ENCODE measurements at regions not wholly inside any gene's neighbourhood (a gene's known extent, or its start where the extent isn't known, plus 50 kb on each side); places are given as distances from the start of the nearest gene placed in this dataset.

DNA sequence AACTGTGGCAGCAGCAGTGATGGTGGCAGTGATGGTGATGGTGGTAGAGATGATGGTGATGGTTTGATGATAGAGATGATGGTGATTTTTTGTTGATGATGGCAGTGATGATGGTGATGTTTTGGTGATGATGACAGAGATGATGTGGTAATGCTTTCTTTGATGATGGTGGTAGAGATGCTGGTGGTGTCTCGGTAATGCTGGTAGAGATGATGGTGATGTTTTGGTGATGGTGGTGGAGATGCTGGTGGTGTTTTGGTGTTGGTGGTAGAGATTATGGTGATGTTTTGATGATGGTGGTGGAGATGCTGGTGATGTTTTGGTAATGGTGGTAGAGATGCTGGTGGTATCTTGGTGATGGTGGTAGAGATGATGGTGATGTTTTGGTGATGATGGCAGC is 131.6 kb downstream of the NAV1 start:
- no peak overlapping the region for H3K4me3 Mint-ChIP-seq
- TF ChIP-seq, protein P1, sequence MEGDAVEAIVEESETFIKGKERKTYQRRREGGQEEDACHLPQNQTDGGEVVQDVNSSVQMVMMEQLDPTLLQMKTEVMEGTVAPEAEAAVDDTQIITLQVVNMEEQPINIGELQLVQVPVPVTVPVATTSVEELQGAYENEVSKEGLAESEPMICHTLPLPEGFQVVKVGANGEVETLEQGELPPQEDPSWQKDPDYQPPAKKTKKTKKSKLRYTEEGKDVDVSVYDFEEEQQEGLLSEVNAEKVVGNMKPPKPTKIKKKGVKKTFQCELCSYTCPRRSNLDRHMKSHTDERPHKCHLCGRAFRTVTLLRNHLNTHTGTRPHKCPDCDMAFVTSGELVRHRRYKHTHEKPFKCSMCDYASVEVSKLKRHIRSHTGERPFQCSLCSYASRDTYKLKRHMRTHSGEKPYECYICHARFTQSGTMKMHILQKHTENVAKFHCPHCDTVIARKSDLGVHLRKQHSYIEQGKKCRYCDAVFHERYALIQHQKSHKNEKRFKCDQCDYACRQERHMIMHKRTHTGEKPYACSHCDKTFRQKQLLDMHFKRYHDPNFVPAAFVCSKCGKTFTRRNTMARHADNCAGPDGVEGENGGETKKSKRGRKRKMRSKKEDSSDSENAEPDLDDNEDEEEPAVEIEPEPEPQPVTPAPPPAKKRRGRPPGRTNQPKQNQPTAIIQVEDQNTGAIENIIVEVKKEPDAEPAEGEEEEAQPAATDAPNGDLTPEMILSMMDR (IDR thresholded peaks at IDR 0.05), result no peak
- no peak overlapping the region for H3K27ac Mint-ChIP-seq
- no peaks in the 10 kb centered on the region for H3K36me3 Mint-ChIP-seq (ENCODE audit: low read depth)
- H3K9me3 Mint-ChIP-seq, result no peaks in the 10 kb centered on the region
- H3K4me1 Mint-ChIP-seq, result peaks cover 35% of the 10 kb centered on the region
- no peak for DNase-seq
- peaks cover 16% of the 10 kb centered on the region for H3K27me3 Mint-ChIP-seq (ENCODE audit: low read depth, poor library complexity)

GRCh38 chr1:201672685-201673084 is 133.8 kb downstream of the NAV1 start:
- H3K4me1 Mint-ChIP-seq, result peaks cover 49% of the 10 kb centered on the region
- no peak overlapping the region for H3K4me3 Mint-ChIP-seq
- H3K36me3 Mint-ChIP-seq (ENCODE audit: low read depth), result no peaks in the 10 kb centered on the region
- TF ChIP-seq, protein P1 (IDR thresholded peaks at IDR 0.05), result no peak
- peaks cover 21% of the 10 kb centered on the region for H3K27me3 Mint-ChIP-seq (ENCODE audit: low read depth, poor library complexity)
- H3K9me3 Mint-ChIP-seq, result no peaks in the 10 kb centered on the region
- no peak for DNase-seq
- H3K27ac Mint-ChIP-seq, result no peak overlapping the region

DNA sequence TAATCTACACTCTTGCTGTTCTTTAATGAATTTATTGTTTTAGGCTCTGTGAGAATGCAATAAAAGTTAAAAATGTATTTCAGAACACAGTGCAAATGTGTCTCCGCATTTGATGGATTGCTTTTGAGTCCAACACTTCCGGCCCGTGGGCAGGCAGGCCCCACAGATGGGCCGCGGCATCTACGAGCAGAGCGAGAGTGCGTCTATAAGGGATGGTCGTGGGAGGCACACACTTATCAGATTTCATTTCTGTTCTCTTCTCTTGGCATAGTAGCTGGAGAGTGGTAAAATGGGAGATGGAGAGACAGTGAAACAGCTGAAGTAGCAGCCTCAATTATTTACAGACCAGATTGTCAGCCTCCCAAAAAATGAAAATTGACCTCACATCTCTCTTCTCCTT is 134.2 kb downstream of the NAV1 start:
- Mint-ChIP-seq H3K27me3 (ENCODE audit: low read depth, poor library complexity) (peaks cover 23% of the 10 kb centered on the region), H3K27ac (no peak overlapping the region), H3K4me1 (peaks cover 52% of the 10 kb centered on the region), H3K9me3 (no peaks in the 10 kb centered on the region), H3K4me3 (no peak overlapping the region), H3K36me3 (ENCODE audit: low read depth) (no peaks in the 10 kb centered on the region)
- TF ChIP-seq, protein P1 (IDR thresholded peaks at IDR 0.05), result no peak
- DNase-seq, result no peak

DNA sequence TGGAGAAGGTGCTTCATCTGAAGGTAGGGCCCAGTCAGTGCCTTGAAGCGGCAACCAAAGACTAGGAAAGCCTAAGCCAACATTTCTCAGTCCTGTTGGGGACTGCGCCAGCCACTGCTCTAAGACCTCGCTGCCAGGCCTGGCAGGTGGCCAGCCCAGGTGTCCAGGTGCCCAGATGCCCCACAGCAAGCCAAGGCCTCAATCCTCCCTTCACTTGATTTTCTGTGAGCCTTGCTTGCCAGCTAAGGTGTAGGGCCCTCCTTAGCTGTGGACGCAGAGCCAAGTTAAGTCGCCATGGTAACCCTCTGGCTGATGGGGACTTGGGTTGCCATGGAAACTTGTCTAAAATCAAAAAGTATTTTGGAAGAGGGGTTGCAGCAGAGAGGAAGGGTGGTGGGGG is 135.0 kb downstream of the NAV1 start:
- no peak for DNase-seq
- TF ChIP-seq, protein P1 (IDR thresholded peaks at IDR 0.05), result no peak
- H3K4me3 Mint-ChIP-seq, result no peak overlapping the region
- H3K36me3 Mint-ChIP-seq (ENCODE audit: low read depth), result no peaks in the 10 kb centered on the region
- peaks cover 57% of the 10 kb centered on the region for H3K4me1 Mint-ChIP-seq
- H3K27ac Mint-ChIP-seq, result no peak overlapping the region
- H3K9me3 Mint-ChIP-seq, result no peaks in the 10 kb centered on the region
- peaks cover 25% of the 10 kb centered on the region for H3K27me3 Mint-ChIP-seq (ENCODE audit: low read depth, poor library complexity)

DNA sequence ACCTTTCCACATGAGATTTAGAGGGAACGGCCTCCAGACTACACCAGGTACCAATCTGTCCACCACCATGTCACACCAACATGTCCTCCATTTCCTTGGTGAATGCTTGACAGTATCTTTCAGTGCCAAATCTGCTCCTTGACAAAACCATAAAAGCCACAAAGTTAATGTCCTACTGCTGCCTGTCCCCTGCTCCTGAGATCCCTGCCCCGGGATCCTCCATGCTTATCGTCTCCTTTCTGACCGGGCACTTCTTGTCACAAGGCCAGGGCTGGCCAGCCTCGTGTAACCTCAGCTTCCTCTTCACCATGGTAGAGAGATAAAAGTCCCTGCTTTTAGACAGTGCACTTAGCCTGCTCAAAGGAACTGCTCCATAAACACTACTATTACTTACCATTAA is 136.2 kb downstream of the NAV1 start:
- Mint-ChIP-seq H3K27ac (no peak overlapping the region), H3K4me1 (peaks cover 64% of the 10 kb centered on the region)
- TF ChIP-seq, protein P1 (IDR thresholded peaks at IDR 0.05), result no peak

GRCh38 chr1:201676197-201676596 is 137.3 kb downstream of the NAV1 start:
- TF ChIP-seq, protein P1 (IDR thresholded peaks at IDR 0.05), result no peak
- DNase-seq, result peak; percentile 51
- peaks cover 7% of the 10 kb centered on the region for H3K9me3 Mint-ChIP-seq
- H3K27ac Mint-ChIP-seq, result peak overlapping the region; percentile 96
- peaks cover 70% of the 10 kb centered on the region for H3K4me1 Mint-ChIP-seq
- H3K36me3 Mint-ChIP-seq (ENCODE audit: low read depth), result no peaks in the 10 kb centered on the region
- peaks cover 30% of the 10 kb centered on the region for H3K27me3 Mint-ChIP-seq (ENCODE audit: low read depth, poor library complexity)
- H3K4me3 Mint-ChIP-seq, result peak overlapping the region; percentile 70

More for the DNA sequence above, 136.2 kb downstream of the NAV1 start:
- Mint-ChIP-seq H3K9me3 (peaks cover 3% of the 10 kb centered on the region), H3K36me3 (ENCODE audit: low read depth) (no peaks in the 10 kb centered on the region), H3K27me3 (ENCODE audit: low read depth, poor library complexity) (peaks cover 32% of the 10 kb centered on the region), H3K4me3 (no peak overlapping the region)
- DNase-seq, result no peak

Measured in nephron progenitor cell (in vitro differentiated cells).